Nephron (organoid): ENCODE measurements at regions not wholly inside any gene's neighbourhood (a gene's known extent, or its start where the extent isn't known, plus 50 kb on each side); places are given as distances from the start of the nearest gene placed in this dataset.

ENCODE experiments used
- H3K27ac Mint-ChIP-seq, 3 experiments: 2 replicates each; pipeline ENCODE4 v1.8.0; 2020; ENCODE audit warnings: mixed read lengths in 3 of 3, mild to moderate bottlenecking in 2 of 3, moderate library complexity in 1 of 3
- H3K27me3 Mint-ChIP-seq: 2 replicates; pipeline ENCODE4 v1.8.0; 2021; ENCODE audit warnings: low read depth, mild to moderate bottlenecking, moderate library complexity, mixed read lengths
- H3K36me3 Mint-ChIP-seq: 2 replicates; pipeline ENCODE4 v1.8.0; 2020; ENCODE audit warnings: low read depth, mixed read lengths
- H3K4me1 Mint-ChIP-seq: 2 replicates; pipeline ENCODE4 v1.8.0; 2020; ENCODE audit warnings: mixed read lengths
- H3K4me3 Mint-ChIP-seq, 3 experiments: 2 replicates each; pipeline ENCODE4 v1.8.0; 2020; ENCODE audit warnings: mild to moderate bottlenecking in 3 of 3, mixed read lengths in 3 of 3, moderate library complexity in 2 of 3
- H3K9me3 Mint-ChIP-seq: 2 replicates; pipeline ENCODE4 v1.8.0; 2020; ENCODE audit warnings: mixed read lengths
- CTCF ChIP-seq, 3 experiments: fragments of 200-600 bp; sonication (generic); IDR thresholded peaks; one replicate each; pipeline ENCODE4 v1.5.0; 2021; ENCODE audit warnings: antibody characterized with exemption in 3 of 3; ENCODE audit not compliant: unreplicated experiment in 3 of 3

- no peaks in the 10 kb centered on the region for H3K36me3 Mint-ChIP-seq
- no peaks in the 10 kb centered on the region for H3K9me3 Mint-ChIP-seq
- H3K4me1 Mint-ChIP-seq: peaks cover 5% of the 10 kb centered on the region
- no peak for TF ChIP-seq CTCF (IDR thresholded peaks at IDR 0.05; ENCODE audit: unreplicated experiment in 3 of 3)
- no peak overlapping the region for H3K4me3 Mint-ChIP-seq
- no peak overlapping the region for H3K27ac Mint-ChIP-seq
- no peaks in the 10 kb centered on the region for H3K27me3 Mint-ChIP-seq
Observed at GRCh38 chr9:26418480-26418879, 474.1 kb downstream of the CAAP1 start.

- no peak overlapping the region for H3K4me3 Mint-ChIP-seq
- no peak for TF ChIP-seq CTCF (IDR thresholded peaks at IDR 0.05; ENCODE audit: unreplicated experiment in 3 of 3)
- no peaks in the 10 kb centered on the region for H3K9me3 Mint-ChIP-seq
- no peaks in the 10 kb centered on the region for H3K27me3 Mint-ChIP-seq
- H3K36me3 Mint-ChIP-seq: no peaks in the 10 kb centered on the region
- H3K4me1 Mint-ChIP-seq: peaks cover 16% of the 10 kb centered on the region
- H3K27ac Mint-ChIP-seq: no peak overlapping the region
Observed at GRCh38 chr9:26415528-26415927, 477.1 kb downstream of the CAAP1 start.

GRCh38 chr9:26413611-26414010, 479.0 kb downstream of the CAAP1 start:
- H3K4me1 Mint-ChIP-seq: peaks cover 16% of the 10 kb centered on the region
- peak overlapping the region; percentile 59 to 83 (median 73) for H3K27ac Mint-ChIP-seq
- no peaks in the 10 kb centered on the region for H3K36me3 Mint-ChIP-seq
- no peak overlapping the region for H3K4me3 Mint-ChIP-seq
- no peak for TF ChIP-seq CTCF (IDR thresholded peaks at IDR 0.05; ENCODE audit: unreplicated experiment in 3 of 3)
- no peaks in the 10 kb centered on the region for H3K27me3 Mint-ChIP-seq
- H3K9me3 Mint-ChIP-seq: no peaks in the 10 kb centered on the region

GRCh38 chr9:26412446-26412845, 480.2 kb downstream of the CAAP1 start:
- no peak overlapping the region for H3K4me3 Mint-ChIP-seq
- H3K27ac Mint-ChIP-seq: peak overlapping the region; percentile 27 to 59 (median 49)
- peaks cover 16% of the 10 kb centered on the region for H3K4me1 Mint-ChIP-seq
- no peak for TF ChIP-seq CTCF (IDR thresholded peaks at IDR 0.05; ENCODE audit: unreplicated experiment in 3 of 3)
- no peaks in the 10 kb centered on the region for H3K9me3 Mint-ChIP-seq
- no peaks in the 10 kb centered on the region for H3K36me3 Mint-ChIP-seq
- no peaks in the 10 kb centered on the region for H3K27me3 Mint-ChIP-seq

GRCh38 chr9:26406676-26407075, 485.9 kb downstream of the CAAP1 start:
- Mint-ChIP-seq H3K27ac (no peak overlapping the region), H3K9me3 (no peaks in the 10 kb centered on the region), H3K36me3 (no peaks in the 10 kb centered on the region), H3K4me3 (no peak overlapping the region), H3K4me1 (peaks cover 4% of the 10 kb centered on the region), H3K27me3 (no peaks in the 10 kb centered on the region)
- no peak for TF ChIP-seq CTCF (IDR thresholded peaks at IDR 0.05; ENCODE audit: unreplicated experiment in 3 of 3)

- Mint-ChIP-seq H3K4me1 (no peaks in the 10 kb centered on the region), H3K36me3 (no peaks in the 10 kb centered on the region), H3K27me3 (no peaks in the 10 kb centered on the region), H3K27ac (no peak overlapping the region), H3K9me3 (no peaks in the 10 kb centered on the region), H3K4me3 (no peak overlapping the region)
- TF ChIP-seq CTCF (IDR thresholded peaks at IDR 0.05; ENCODE audit: unreplicated experiment in 3 of 3): no peak
Observed at GRCh38 chr9:26399556-26399955, 493.0 kb downstream of the CAAP1 start.
